GM21576 (cell line): ENCODE measurements at regions not wholly inside any gene's neighbourhood (a gene's known extent, or its start where the extent isn't known, plus 50 kb on each side); places are given as distances from the start of the nearest gene placed in this dataset.
"Not testable (repeated sequence)": the region's sequence is repeated elsewhere in the genome, so short reads cannot be mapped to it uniquely, and the experiment has no call there.

ENCODE experiments used
- ATAC-seq: cut with Tn5 transposase; IDR thresholded peaks from one replicate; pipeline ENCODE4 v1.9.1; 2021; ENCODE audit warnings: mild to moderate bottlenecking, moderate library complexity; ENCODE audit not compliant: unreplicated experiment

DNA sequence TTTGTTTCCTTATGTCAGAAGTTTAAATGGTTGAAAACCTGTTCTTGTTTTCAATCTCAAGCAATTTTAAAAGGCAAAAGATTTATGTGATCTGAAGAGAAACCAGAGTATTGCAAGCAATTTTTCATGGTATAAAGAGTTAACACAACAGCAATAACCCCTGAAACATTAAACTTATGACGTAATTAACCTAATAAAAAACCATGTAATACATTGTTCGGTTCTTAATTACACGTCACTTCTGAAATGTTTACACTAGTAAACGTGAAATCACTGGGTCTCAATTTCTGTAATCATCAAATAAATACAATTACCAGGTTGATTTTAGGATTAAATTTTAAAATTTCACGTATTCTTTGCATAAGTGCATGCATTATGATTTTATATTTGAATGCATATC is 914.5 kb downstream of the NLGN4X start:
- no peak for ATAC-seq

DNA sequence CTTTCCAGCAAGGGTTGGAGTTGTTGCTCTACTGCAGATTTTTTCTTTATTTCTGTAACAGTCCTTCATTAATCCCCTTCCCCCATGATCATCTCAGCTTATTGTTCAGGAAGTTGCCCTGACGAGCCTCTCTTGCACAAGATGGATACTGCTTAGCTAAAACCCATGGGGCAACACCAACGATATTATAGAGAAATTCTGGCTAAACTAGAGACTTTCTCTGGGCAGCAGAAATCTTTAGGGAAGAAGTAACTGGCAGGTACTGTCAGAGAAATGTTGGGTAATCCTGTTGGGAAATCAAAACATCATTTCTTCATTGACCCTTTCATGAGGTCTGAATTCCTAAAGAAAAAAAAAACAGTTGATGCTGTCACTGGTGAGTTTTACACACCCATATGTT is 921.3 kb downstream of the NLGN4X start:
- ATAC-seq: no peak

DNA sequence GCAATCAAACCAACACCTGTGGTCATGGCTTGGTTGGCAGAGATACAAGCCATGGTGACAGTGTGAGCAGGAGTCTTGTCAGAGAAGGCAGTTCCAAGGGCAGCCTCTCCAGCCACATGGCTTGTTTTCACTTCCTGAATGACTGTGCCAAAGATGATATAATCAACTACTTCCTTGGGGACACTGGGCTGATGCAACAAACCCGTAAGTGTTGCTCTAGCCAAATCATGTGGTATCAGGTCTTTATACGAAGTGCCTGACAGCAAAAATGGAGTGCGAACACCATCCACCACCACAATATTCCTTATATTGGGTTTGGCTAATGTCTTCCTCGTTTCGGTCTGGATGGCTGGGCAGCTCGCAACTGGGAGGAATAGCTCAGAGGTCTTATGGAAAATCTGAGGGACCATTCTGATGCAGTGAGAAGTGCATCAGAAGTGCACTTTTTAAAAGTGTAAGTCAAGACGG is 922.0 kb downstream of the NLGN4X start:
- ATAC-seq: no peak

DNA sequence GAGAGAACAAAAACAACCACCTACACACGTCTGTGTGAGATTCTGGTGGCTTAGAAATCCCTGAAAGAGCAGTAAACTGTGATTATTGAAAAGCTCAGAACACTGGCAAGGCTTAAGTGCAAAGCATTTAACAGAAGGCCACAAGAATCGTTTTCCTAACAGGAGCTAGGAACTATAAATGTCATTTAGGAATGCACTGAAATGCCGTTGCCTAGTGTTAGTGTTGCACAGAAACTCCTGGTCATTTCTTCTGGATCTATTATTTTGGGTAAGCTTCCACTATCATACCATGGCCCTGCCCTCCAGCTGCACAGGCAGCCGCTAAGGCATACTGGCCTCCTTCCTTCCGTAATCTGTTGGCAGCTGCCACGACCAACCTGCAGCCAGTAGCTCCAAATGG is 923.2 kb downstream of the NLGN4X start:
- ATAC-seq: no peak

DNA sequence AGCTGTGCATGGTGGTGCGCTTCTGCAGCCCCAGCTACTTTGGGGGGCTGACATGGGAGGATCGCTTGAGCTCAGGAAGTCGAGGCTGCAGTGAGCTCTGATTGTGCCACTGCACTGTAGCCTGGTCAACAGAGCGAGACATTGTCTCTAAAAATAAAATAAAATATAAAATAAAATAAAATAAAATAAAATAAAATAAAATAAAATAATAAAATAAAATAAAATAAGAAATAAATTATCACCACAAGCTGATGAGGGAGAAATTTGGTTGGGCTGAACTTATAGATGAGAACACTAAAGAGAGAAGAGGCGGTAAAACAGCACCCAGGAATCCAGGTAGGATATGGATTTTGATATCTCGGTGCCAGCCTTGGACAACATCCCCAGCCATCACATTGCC is 933.7 kb downstream of the NLGN4X start:
- ATAC-seq: no peak

DNA sequence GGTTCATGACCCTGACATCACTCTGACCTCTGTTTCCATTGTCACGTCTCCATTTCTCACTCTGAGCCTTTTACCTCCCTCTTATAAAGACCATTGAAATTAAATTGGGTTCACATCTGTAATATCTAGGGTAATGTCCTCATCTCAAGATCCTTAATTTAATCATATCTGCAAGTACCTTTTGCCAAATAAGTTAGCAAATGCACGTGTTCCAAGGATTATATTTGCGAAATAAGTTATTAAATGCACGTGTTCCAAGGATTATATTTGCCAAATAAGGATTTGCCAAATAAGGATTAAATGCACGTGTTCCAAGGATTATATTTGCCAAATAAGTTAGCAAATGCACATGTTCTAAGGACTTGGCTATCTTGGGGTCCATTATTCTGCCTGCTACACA is 938.0 kb downstream of the NLGN4X start:
- no peak for ATAC-seq

DNA sequence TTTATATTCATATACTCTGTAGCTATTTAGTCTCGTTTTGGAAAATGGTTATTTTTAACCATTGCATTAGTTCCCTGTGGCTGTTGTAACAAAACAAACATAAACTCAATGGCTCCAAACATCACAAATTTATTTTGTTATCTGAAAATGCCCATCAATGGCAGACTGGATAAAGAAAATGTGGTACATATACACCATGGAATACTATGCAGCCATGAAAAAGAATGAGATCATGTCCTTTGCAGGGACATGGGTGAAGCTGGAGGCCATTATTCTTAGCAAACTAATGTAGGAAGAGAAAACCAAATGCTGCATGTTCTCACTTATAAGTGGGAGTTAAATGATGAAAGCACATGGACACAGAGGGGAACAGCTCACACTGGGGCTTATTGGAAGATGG is 938.7 kb downstream of the NLGN4X start:
- not testable (repeated sequence) for ATAC-seq

DNA sequence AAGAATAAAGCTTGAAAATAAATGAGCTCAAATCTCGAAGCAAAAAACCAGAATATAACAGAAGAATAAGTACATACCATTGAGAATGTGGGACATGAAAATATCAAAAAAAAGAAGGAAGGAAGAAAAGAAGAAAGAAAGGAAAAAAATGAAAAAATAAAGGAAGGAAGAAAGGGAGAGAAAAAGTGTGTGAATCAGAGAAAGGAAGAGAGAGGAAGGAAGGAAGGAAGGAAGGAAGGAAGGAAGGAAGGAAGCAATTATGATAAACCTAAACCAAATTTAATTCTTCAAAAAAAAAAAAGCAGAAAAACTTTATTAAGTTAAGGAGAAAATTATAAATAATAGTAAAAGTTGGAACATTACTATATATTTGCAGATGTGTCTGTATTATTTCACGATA is 949.8 kb downstream of the NLGN4X start:
- no peak for ATAC-seq

DNA sequence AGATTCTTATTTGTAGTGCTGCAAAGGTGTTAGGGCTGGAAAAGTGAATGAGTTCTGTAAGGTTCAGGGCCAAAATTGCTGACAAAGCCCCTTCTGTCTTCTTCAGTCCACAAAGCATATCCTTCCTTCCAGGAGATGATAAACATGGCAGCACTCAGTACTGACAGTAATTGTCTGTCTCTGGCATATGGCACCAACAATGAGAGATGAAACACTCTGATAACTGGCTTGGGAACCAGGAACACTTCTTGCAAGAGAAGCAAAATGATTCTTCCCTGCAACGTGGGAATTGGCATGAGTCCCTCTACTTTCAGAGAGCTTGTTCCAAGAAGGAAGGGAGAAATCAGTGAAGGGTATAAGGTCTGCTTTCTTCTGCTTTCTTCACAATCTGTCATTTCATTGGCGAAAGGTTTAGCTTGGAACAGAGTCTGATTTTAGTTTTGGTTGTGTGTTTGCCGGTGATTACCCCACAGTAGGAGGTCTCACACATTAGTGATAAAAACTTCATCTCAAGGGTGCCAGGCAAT is 963.3 kb downstream of the NLGN4X start:
- no peak for ATAC-seq

DNA sequence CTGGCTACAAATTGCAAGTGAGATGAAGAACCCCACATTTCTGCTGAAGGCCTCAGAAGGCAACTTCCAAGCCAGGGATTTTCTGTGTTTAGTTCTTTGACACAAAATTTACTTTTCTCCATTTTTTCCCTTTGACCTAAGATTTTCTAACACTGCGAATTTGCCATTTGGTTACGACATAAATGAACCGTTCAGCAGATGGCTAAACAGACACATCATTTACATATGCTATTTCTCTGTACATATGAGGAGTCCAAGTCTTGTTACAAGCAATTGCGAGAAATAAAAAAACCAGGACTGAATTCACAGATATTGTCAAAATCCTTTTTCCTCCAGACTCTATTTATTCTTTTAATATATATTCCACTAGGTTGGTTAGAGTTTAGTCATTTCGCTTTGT is 978.6 kb downstream of the NLGN4X start:
- no peak for ATAC-seq

DNA sequence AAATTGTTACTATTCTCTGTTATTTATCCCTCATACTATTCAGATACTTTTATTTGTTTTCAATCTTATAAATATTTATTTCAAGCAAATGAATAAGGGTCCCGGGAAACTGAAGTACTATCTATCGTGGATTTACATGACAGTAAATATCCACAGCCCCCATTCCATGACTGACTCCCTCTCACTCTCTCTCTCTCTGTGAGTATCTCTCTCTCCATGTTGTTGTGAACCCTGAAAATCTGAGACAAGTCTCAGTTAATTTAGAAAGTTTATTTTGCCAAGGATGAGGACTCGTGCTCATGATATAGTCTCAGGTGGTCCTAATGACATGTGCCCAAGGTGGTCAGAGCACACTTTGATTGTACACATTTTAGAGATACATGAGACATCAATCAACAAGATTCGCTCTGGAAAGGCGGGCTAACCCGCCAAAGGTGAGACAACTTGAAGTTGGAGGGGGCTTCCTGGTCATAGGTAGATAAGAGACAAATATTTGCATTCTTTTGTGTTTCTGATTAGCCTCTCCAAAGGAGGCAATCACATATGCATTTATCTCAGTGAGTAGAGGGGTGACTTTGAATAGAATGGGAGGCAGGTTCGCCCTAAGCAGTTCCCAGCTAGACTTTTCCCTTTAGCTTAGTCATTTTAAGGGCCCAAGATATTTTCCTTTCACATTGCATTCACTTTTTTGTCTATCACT is 986.4 kb downstream of the NLGN4X start:
- no peak for ATAC-seq

DNA sequence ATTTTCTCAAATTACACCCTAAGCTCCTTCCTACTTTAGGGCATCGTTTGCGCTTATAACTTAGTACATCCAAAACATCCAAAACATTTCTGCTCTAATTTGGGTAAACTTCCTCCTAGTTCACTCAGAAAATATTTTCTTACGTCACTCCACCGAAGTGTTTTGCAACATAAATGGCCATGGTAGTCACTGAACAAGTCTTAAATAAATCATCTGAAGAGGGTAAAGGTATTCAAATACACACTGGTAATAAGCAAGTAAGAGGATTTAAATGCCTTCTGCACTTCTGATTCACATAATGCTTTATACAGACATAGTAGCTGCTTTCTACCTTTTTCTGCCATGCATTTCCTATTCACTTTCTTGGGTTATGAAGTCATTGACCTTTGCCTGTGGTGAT is 991.9 kb downstream of the NLGN4X start:
- ATAC-seq: no peak

DNA sequence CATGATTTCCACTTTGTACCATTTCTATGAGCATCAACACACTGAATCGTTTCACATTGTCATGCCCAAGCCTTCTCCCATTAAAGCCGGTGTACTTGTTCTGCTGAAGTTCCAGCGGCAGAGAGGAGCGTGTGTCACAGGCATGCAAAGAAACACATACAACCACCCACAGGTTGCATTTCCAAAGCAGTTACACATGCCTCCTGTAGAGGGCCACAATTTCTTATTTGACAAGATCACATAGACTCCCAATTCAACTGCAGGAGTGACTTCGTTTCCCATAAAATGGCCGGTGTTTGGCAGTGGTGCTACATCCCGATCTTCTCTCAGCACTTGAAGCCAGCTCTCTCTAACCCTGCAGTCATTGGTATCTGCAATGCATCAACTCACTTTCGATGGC is 992.6 kb downstream of the NLGN4X start:
- ATAC-seq: no peak

DNA sequence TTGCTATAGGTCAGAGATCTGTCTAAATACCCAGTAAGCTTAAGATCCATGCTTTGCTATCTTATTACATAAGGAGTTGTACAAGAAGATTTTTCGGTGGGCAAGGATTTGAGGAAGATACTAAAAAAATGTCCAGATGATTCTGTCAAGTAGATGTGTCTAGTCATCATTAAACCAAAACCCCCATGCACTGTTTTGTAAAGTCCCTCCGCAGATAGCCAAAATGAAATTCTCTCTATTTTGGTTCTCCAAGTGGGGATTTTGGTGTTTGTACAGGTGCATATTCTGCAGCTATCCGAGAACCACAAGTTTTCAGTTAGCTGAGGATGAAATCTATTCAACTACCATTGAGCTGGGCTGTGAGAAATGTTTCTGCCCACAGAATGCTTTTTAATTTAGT is 994.8 kb downstream of the NLGN4X start:
- ATAC-seq: no peak

DNA sequence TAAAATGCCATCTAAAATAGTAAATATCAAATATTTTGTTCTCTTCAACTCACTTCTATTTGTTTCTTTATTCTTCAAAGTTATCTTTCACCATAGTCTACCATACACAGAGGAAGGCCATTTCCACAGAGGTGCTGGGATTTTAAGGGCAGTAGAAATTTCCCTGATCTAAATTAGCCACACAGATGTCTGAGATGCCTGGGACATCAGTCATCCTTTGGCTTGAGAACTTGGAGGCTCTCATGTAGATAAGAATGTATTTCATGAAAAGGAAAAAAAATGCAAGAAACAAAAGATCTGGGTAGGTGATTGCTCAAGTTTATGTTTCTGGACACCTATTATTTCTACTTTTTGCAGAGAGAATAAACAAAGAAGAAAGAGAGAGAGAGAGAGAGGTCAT is 1008.2 kb downstream of the NLGN4X start:
- ATAC-seq: no peak

DNA sequence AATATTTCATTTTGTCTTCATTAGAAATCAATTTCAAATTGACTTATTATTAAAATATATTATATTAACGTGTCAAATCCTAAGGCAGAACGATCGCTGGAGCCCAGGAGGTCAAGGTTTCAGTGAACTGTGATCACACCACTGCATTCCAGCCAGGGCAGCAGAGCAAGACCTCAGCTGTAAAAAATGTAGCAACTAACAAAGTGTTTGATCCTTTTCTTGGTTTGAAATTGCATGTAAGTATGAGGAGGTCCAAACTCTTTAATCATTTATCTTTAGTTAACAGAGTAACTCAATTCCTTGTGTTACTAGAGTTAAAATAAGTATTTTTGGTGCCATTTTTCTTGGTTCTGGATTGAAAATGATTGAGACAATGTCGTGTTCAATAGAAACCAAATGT is 1033.9 kb downstream of the NLGN4X start:
- no peak for ATAC-seq

DNA sequence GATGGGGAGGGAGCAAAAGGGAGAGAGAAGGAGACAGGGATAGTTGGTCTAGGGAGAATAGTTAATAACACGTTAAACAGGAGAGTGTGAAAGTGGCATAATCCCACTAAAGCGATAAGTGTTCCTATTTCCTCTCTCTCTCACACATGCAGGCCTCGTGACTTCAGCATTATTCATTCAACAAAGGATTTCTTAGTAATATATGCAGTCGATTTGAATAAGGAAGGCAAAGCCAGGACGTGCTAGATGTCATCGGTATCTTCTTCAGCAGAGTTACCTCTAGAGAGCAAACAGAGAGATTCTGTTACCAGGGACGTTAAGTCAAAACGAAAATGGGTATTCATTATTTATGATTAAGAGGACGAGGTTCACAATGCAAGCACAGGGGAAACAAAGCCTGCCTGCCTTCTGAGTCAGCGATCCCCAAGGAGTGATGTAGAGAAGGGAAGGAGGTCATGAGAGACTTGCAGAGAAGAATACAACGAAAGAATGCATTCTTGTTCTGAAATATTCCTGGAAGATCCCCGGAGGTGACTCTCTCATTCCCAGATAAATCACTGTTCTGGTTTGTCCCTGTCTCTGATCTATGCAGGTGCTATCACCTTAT is 1048.4 kb downstream of the NLGN4X start:
- no peak for ATAC-seq

DNA sequence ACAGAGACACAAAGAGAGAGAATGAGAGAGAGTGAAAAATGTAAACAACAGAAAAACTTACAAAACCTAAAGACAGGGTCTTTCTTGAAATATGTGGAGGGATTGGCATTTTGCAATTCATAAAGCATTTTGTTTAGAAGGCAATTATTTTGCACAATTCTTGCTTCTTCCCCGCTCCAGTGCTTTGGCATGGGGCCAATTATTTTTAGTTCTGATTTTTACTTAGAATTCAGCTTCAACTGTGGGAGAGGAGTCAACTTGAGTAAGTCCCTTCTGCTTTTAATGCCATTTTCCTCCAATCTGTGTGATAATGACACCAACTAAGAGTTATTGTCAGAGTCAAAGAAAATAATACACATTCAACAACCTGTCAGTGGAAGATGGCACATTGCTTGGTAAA is 1051.9 kb downstream of the NLGN4X start:
- no peak for ATAC-seq

DNA sequence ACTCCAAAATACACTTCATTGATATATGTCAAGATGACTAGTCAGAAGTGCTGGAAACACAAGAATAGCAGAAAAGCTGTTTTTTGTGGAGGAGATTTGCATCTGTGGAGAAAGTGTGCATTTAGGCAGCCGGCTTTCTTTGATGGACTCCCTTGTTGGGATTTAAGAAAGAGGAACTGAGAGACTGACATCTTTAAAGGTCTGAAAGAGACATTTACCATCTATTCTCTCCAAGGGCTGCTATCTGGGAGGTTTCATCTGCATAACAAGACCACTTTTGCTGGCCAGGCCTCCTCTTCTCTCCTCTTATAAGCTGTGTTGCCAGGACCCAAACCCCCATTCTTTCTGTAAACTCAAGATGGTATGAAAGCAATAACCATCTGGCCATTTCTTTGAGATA is 1065.0 kb downstream of the NLGN4X start:
- ATAC-seq: no peak

DNA sequence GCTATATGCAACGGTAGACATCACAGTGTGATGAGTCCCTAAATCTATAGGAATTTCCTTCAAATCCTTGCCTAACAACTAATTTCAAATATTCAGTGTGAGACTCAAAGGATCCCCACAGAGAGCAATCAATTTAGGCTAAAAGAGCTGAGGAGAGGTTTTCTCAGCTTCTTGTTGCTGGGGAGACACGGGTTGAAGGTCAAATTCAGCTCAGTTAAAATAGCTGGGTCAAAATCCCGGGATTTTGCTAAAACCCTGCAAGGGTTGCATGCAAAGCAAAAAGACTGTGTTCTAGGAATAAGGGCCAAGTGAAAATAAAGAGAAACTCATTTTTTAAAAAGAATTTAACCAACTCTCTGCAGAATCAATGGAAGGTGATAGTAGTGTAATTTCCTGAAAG is 1073.4 kb downstream of the NLGN4X start:
- ATAC-seq: no peak

DNA sequence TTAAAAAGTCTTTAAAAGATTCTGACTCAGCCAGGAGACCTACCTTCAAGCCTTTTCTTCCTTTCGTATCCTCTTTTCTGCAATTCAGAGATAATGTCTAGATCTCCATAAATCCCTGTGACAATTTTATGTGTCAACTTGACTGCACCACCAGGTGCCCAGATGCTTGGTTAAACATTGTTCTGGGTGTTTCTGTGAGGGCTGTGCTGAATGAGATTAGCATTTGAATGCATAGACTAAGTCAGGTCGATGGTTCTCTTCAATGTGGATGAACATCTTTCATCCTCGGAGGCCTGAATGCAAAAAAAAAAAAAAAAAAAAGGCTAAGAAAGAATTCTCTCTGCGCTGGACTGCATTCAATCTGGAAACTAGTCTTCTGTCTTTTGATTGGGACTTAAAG is 1082.7 kb downstream of the NLGN4X start:
- no peak for ATAC-seq

DNA sequence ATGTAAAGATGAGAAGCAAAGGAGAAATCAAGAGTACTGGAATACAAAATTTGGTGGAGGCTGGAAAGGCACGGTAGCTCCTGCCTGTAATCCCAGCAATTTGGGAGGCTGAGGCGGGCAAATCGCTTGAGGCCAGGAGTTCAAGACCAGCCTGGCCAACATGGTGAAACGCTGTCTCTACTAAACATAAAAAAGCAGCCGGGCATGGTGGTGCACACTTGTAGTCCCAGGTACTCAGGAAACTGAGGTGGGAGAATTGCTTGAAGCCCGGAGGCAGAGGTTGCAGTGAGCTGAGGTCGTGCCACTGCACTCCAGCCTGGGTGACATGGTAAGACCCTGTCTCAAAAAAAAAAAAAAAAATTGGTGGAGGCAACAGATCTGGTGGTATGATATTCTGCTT is 1086.0 kb downstream of the NLGN4X start:
- no peak for ATAC-seq
